ENCODE measurements at regions not wholly inside any gene's neighbourhood (a gene's known extent, or its start where the extent isn't known, plus 50 kb on each side); places are given as distances from the start of the nearest gene placed in this dataset.
A peak's percentile ranks its signal among the peaks of the same experiment; 100 is the strongest.
"Not testable (repeated sequence)": the region's sequence is repeated elsewhere in the genome, so short reads cannot be mapped to it uniquely, and the experiment has no call there.

DNA sequence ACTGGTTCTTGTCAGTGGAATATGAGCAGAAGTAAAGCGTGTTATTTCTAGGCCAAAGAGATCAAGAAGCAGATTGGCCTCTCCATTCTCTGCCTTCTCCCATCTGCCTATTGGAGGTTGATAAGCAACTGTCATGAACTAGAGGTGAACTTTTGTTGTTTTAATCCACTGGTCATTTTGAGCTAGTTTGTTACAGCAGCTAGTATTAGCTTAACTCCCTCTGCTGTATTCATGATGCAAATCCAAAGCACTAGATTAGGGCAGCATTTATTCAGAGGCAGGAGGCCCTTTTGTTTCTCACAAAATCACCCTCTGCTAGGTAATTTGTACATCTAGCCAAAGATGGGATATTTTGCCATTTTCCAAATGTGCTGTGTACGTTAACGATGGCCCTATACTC is 97.3 kb upstream of the DPT start:
- no peak for DNase-seq

DNA sequence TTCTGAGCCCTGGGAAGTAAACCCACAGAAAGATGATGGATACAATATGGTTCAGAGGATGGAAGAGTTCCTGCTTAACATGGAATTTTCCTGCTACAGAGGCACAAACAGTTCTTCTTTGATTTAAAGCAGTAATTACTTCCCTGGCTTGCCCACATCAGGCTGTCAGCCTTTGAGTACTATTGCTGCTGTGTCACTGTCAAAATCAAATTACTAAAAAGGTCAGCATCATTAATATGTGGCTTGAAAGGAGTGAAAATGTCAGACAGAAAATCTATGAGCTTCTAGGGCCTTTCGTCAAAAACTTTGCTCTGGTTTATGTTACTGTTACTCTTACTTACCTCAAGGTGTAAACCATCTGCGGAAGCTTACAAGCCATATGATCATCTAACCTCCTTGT is 98.6 kb upstream of the DPT start:
- no peak for DNase-seq

DNA sequence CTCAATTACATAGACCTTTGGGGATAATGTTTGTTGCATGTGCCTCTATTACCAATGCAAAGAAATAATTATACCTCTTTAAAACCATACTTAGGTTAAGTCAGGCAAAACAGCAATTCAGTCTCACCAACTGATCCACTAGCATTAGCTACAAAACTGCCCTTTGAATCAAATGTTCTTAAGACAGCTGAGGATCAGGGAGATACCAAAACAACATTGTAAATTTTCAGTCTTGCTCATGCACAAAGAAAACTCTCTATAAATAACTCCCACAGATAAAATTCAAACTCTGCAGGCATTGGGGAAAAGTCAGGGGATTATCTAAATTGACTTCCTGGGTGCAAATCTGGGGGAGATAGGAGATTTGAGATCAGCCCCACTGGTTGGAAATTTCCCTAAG is 100.9 kb upstream of the DPT start:
- DNase-seq = no peak

DNA sequence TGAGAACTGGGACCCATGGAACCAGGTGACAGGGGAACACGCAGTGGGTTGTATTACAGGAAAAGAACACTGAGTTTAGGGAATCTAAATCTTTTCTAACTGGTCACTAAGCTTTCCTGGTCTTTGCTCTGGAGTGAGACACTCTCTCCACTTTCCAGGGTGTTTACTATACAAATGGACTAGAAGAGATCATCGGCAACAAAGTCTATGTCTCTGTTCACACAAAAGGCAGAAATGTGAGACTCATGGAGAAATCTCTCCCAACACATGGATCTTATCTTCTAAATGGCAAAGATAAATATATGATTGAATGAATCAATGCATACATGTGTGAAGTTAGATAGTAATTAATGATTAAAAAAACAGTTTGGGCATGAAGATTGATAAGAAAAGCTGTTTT is 101.6 kb upstream of the DPT start:
- peak; percentile 8 for DNase-seq

DNA sequence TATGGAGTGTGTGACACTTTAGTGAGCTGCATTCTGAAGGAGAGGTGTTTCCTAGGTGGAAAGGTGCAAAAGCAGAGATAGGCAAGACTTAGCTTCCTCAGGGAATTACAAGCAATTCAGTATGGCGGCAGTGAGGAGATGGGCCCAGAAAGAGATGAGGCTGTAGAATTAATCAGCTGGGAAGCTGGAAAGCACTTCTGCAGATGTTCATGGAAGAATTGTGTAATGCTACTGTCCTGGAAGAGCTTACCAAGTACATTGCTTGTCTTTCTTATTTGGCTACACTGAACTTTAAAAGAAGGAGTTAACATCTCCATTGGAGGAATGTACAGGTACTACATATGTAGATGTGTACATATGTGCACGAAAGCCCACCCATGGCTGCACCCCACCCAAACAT is 103.7 kb upstream of the DPT start:
- DNase-seq = no peak

DNA sequence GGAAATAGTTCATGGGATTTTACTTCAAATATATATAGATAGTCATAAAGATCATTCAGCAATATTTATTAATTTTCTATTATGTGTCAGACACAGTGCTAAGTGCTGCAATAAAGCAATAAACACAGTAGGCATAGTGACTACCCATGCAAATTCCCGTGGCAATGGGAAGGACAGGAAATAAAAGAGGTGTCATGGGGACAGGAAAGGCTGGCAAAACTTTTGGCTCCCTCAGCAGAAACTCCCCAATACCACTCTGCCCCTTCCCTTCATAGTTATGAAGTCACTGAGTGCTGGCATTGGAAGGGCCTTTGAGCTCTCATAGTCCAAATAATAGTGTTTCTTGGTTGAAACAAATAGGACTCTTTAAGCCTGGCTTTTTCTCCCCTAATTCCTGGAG is 104.4 kb upstream of the DPT start:
- no peak for DNase-seq

DNA sequence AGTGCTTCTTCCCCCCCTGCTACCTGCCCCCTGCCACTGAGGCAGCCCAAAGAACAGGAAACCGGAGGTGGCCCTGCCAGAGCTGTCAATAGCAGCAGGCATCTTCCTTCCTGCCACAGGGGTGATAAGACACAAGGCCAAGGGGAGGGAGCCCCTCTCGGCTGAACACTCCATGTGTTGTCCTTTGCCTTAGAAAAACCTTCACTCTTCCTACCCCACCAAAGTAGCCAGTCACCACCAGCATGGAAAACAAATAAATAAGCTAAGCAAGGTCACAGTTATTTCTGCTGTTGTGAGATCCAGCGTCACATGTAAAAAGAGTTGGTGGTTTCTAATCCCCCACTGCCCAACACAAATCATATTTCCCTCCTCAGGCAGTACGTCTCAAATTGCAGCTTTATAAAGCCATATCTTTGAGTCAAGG is 104.8 kb upstream of the DPT start:
- no peak for DNase-seq

DNA sequence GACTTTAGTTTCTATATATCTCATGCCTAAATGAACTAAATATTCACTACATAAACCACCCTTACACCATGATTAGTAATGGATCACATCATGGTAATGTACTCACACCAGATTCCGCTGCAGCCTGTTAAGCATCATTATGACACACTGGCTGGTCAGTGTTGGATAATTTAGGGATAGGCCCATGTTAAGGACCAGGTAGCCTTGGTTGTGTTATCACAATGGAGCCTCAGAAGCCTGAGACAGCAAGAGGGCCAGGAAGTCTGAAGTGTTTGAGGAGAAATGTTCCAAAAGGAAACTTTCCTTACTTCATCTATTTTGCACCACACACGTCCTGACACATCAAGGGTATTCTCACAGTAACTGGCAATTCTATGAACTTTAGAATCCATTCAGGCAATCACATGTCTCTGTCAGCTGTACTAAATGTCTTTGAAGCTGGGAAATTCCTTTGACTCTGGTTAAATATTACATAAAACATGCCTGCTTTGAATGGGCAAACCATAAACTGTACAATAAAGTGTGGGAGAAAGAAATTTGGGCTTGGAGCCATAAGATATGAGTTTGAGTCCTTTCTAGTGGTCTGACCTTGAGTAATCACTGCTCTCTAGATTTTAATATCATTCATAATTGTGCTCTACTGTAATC is 105.3 kb upstream of the DPT start:
- no peak for DNase-seq

DNA sequence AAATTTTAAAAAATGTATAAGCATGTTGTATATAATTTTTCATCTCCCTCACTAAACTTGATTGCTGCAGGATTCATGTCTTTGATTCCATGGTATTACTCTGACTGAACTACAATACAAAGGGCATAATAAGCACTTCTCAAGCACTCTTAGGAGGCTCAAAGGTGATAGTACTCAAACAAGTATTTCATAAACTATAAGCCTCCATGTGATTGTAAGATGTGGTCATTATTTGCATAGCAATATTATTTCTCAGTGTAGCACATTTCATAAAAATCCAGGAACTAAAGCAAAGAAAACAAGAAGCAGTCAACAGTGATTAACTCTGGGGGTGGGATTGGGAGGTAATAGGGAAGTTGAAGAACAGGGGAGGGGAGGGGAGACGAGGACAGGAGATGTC is 106.2 kb upstream of the DPT start:
- no peak for DNase-seq

DNA sequence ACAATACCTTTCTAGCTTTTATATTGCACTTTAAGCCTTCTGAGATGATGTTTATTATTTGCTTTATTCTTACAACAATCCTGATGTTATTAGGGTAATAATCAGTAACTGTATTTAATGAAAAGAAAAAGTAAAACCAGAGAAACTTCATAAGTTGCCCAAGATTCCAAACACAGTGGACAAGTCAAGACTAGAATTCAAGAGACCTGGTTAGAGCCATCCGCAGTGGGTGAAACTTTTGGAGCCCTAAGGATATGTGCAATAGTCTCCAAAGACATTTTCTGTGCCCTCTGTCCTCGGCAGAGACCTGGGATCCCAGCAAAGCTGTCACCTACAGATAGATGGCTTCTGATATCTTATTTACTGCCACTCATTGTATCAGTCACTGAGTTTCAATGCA is 106.8 kb upstream of the DPT start:
- no peak for DNase-seq

DNA sequence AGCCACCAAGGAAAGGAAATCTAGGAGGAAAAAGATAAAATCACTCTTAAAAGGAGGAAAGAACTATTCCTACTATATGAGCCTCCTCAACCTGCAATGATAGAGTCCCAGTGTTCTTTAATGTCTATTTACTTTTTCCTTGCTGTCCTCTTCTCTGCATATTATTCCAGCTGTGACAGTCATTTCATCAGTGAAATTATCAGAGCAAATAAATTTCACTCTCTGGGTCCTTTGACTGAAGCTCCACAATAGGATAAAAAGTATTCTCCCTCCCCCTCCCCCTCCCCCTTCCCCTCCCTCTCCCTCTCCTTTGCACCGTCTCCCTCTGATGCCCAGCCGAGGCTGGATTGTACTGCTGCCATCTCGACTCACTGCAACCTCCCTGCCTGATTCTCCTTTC is 107.5 kb upstream of the DPT start:
- DNase-seq = peak; percentile 9

DNA sequence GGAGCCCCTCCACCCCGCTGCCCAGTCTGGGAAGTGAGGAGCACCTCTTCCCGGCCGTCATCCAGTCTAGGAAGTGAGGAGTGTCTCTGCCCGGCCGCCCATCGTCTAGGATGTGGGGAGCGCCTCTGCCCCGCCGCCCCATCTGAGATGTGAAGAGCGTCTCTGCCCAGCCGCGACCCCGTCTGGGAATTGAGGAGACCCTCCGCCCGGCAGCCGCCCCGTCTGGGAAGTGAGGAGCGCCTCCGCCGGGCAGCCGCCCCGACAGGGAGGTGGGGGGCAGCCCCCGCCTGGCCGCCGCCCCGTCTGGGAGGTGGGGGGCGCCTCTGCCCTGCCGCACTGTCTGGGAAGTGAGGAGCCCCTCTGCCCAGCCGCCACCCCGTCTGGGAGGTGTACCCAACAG is 108.2 kb upstream of the DPT start:
- DNase-seq = not testable (repeated sequence)

DNA sequence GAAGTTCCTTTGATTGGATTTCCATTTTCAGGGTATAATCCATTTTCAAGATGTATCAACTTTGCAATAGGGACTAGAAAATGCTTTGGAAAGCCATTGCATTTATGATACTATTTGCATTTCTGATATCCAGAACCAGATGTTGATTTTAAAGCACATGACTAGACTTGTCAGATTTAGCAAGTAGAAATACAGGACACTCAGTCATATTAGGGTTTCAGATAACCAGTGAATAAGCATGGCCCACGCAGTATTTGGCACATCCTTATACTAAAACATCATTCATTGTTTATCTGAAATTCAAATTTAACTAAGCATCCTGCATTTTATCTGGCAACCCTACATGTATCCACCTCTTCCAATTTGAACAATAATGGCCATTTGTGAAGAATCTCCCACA is 113.3 kb upstream of the DPT start:
- DNase-seq = no peak

DNA sequence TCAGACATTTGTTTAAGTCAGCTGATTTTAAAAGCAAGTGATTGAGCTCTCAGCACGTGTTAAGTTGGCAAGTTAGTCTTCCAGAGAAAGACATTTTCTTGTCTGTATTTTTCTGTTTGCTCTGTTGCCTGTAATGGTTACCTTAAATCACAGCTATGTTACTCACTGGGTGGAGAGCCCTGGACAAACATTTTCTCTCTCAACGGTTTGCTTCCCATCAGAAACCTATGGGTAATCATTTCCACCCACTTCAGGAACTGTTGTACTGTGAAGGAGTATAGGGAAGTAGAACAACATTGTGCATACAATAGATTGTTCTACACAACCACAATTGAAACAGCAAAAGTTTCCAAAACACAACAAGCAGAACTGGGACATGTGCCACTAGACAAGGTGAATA is 113.9 kb upstream of the DPT start:
- DNase-seq = no peak

DNA sequence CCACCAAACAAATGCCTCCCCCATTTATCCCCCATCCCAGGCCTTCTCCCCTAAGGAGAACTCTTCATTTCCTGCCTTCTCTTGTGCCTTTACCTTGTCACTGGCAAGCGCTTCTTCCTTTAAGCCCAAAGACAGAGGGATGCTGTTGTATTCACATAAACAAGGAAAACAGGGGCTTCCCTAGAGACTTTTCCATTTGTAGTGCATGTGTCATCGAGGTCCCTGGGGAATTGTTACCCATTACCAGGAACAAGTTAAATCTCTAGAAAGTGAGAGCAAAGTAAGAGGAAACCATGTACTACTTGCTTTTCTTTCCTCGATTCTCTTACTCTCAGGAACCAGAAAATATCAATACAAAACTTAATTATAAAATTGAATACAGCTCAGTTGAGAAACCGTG is 114.4 kb upstream of the DPT start:
- no peak for DNase-seq

DNA sequence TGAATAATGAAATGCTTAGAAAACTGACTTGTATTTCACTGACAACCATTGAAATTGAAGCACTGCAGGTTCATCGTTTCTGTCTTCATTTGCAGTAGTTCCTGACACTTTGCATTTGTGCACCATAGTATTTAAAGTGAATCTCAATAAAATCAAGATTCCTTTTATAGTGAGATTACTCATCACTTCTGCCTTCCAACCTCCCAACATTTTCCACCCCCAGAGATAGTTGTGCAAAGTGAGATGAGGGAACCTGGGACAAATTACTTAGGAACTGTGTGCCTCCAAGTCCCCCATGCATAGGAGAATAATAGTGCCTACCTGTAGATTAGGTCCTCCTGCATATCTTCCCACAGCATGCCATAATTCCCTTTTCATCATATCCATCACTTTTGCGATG is 114.9 kb upstream of the DPT start:
- DNase-seq = no peak

DNA sequence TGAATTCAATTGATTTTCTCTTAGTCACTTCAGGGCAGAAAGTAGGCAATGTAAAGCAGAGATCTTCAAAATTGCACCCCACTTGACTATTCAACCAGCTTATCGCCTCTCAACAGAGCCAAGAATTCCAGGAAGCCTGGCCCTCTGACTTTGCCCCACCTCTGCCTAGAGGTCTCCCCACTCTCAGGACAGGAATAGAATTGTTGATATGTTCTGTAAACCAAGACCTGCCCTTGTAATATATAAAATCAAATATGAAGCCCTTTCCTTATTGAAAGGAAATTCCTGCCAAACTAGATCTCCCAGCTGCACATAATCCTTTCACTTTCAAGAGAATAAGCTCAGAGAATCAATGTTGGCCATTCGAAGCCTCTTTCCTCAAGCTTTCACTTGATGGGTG is 116.1 kb upstream of the DPT start:
- DNase-seq = no peak

DNA sequence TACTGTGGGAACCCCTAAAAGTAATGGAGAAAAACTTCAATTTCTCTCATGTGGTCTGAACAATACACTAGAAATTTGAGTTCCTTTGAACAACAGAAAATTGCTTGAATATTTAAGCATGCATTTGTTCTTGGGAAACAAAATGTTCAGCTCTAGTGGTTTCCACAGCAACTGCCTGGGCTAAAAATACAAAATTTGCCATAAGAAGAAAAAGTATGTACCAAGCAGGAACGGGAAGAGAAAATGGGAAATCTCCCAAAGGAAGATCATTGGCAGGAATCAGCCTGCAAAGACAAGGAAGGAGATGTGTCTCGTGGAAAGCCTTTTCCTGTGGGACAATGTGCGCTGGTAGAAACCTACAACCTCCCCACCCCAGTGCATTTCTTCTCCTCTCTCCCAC is 119.0 kb upstream of the DPT start:
- no peak for DNase-seq

DNA sequence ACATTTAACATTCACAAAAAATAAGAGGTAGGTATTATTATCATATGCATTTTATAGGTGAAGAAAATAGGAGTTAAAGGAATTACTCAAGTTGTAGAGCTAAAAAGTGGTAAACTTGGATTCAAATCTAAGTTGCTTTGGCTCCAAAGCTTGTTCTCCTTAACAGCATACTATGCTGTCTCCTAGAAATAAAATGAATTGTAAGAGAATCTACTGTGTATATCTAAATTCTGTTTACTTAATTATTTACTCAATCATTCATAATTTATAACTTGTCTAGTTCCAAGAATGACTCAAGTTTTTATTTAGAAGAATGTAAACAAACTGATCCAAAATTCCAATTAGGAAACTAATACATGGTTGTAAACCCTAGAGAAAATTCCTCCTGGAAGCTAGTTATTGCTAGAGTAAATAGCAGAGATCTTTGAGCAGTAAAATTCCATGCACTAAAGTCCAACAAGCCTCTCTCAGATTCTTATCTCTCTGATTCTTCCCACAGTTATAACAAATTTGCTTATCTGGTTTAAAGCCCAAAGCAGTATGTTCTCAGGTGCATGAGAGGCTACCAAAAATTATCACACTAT is 132.5 kb upstream of the DPT start:
- no peak for DNase-seq

DNA sequence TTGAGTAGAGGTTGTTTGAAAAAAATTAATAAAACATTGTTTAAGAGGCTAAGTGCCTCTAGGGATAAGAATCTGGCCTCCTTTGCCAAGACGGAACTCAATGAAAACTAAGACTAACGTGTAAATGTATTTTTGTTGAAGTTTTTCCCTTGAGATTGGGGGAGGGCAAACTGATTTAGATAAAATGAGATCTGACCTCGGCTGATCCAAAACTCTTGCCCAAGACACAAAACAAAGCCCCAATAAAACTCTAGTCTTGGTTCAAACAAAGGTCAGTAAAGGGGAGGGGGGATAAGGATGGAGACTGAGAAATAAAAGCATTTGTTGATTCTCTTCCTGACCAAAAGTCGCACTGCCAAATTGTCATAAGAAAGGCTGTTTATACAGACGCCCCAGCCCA is 134.8 kb upstream of the DPT start:
- no peak for DNase-seq

DNA sequence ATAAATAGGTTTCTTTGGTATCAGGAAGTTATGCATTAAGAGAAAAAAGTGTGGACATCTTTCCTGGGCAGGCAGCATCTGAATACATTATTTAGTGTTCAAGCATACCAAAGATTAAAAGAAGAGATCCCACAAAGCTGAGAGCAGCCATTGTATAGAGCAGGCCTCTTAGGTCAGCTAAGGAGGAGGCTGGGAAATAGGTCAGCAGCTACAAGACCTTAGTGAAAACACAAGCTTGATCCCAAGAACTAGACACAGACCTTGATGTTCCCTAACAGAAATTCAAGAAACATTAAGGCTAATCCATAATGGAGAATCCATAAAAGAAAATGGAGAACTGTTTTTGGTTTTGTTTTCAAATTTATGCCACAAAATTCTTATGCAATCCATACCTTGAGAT is 135.3 kb upstream of the DPT start:
- DNase-seq = no peak

DNA sequence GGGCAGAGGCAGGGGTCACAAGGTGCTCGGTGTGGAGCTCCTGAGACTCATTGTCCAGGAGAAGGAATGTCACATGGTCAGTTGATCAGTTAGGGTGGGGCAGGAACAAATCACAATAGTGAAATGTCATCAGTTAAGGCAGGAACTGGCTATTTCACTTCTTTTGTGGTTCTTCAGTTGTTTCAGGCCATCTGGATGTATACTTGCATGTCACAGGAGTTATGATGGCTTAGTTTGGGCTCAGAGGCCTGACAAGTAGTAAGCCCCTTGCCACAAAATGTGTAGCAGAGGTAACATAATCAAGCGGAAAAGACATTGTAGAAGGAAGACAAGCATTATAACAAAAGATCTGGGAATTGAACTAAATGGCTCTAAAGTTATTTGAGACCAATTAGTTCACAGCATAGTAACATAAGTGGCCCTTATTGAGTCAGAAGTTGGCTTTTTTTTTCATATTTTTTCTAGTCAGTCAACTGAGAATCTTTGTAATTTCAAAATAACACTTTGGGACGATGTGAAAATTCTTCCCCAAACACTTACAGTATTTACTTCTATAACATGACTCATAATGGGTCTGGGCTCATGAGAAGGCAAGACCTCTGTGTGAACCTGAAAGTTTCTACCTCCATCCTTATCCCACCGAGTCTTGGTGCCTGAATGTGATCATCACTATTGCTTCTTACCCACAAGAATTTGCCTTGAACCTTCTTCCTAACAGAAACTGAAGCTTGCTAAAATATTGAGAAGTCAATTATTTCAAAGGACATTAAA is 137.0 kb upstream of the DPT start:
- DNase-seq = no peak

DNA sequence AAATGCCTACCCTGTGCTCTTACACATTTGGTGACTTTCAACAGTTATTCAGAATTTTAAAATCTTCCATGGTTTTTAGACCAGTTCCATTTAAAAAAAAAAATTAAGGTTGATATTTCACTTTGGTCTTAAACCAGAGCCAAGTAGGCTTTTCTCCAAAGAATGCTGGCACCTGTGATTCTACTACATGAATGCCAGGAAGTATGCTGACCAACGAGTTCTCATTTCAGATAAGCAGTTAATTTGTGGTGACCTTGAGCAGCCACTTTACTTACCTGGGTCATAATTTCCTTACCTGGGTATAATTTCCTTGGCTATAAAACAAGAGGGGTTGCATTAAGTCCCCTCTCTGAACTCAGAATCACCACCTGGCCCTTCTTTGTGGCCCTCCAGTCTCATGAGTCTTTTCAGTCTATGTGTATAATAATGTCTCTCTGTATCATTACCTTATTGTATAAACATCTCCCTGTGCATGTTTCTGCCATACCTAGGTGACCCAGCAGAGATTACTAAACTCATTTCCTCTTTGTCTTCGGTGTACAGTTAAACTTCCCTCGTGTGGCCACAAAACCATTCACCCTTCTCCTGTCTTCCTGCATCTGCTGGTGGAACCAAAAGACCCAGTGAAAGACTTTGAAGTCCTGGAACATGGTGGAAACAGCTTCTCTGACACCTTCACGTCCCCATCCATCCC is 139.1 kb upstream of the DPT start:
- DNase-seq = no peak

DNA sequence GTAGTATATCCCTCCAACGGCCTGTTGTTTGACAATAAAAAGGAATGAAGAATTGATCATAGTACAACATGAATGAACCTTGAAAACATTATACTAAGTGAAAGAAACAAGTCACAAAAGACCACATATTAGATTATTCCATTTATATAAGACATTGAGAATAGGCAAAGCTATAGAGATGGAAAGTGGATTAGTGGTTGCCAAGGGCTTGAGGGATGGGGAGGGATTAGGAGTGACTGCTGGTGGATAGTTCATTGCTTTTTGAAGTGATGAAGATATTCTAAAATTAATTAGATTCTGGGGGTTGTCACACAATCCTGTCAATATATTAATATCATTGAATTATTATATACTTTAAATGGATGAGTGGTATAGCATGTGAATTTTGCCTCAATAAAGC is 142.5 kb upstream of the DPT start:
- no peak for DNase-seq
